Kidney (tissue), 13 donors: ENCODE measurements at regions not wholly inside any gene's neighbourhood (a gene's known extent, or its start where the extent isn't known, plus 50 kb on each side); places are given as distances from the start of the nearest gene placed in this dataset.

Source experiments
- DNase-seq, 5 donors: peaks; one replicate each; pipeline ENCODE4 v3.0.0-alpha.2; 2013 to 2020
- FAIRE-seq: peaks from 2 replicates; lab custom pipeline; 2012; peaks lifted over from hg19 to GRCh38; lab: Jason Lieb, UNC
- H3K27ac ChIP-seq, 2 donors: one replicate each; pipeline ENCODE4 v1.7.0; 2013; ENCODE audit warnings: low read depth in 2 of 2, low read length in 2 of 2, inconsistent platforms in 1 of 2
- H3K27me3 ChIP-seq: one replicate; pipeline ENCODE4 v1.7.1; 2013; ENCODE audit warnings: low read length, inconsistent platforms; ENCODE audit not compliant: control insufficient read depth, insufficient read depth
- H3K36me3 ChIP-seq, 3 donors: one replicate each; pipeline versions ENCODE4 v1.7.0 to v1.7.1; 2013; ENCODE audit warnings: low read length in 3 of 3, control low read depth in 1 of 3, inconsistent platforms in 1 of 3; ENCODE audit not compliant: insufficient read depth in 3 of 3, control insufficient read depth in 2 of 3
- H3K4me1 ChIP-seq, 3 donors: one replicate each; pipeline versions ENCODE4 v1.7.0 to v1.7.1; 2013; ENCODE audit warnings: low read length in 3 of 3, inconsistent platforms in 1 of 3, low read depth in 1 of 3; ENCODE audit not compliant: control insufficient read depth in 2 of 3, insufficient read depth in 2 of 3
- H3K4me3 ChIP-seq, 3 donors: one replicate each; pipeline versions ENCODE4 v1.7.0 to v1.8.1; 2013; ENCODE audit warnings: low read length in 3 of 3, control low read depth in 1 of 3, inconsistent platforms in 1 of 3
- H3K9ac ChIP-seq, 3 donors: one replicate each; pipeline versions ENCODE4 v1.7.0 to v1.7.1; 2013; ENCODE audit warnings: low read length in 3 of 3, control low read depth in 1 of 3, inconsistent platforms in 1 of 3
- H3K9me3 ChIP-seq, 3 donors: one replicate each; pipeline versions ENCODE4 v1.7.0 to v1.7.1; 2013; ENCODE audit warnings: low read length in 3 of 3, control low read depth in 1 of 3, inconsistent platforms in 1 of 3; ENCODE audit not compliant: control insufficient read depth in 2 of 3, insufficient read depth in 1 of 3
- intact Hi-C: fragments of 100-400 bp; cut with DNase I; formaldehyde crosslinking; loops from one replicate; pipeline ENCODE4 v1.11.1; 2022
- TF ChIP-seq, protein P1 (sequence below): IDR thresholded peaks from 3 replicates; pipeline ENCODE4 v1.5.1; 2012; ENCODE audit warnings: mild to moderate bottlenecking, moderate library complexity, borderline replicate concordance; ENCODE audit not compliant: insufficient read depth; ENCODE audit errors: extremely low read depth
- donor health status: control.
- donor health status: control.
- donor health status: control.
- donor health status: control.
- donor health status: control.
- donor health status: DM: yes; HTN: yes; CAD: no.
- donor health status: Normal renal cell carcinoma (clear cell type).

GRCh38 chr11:59273373-59273841 is 60.7 kb upstream of the MPEG1 start:
- H3K4me3 ChIP-seq = no peak overlapping the region
- peaks cover 0 to 6% (median 0%) of the 10 kb centered on the region in 3 donors for H3K9me3 ChIP-seq
- H3K27me3 ChIP-seq = no peaks in the 10 kb centered on the region
- DNase-seq (no peak), FAIRE-seq (no peak)
- H3K9ac ChIP-seq = no peak overlapping the region
- intact Hi-C loops = no loop called here
- no peak overlapping the region for H3K27ac ChIP-seq
- TF ChIP-seq, protein P1, sequence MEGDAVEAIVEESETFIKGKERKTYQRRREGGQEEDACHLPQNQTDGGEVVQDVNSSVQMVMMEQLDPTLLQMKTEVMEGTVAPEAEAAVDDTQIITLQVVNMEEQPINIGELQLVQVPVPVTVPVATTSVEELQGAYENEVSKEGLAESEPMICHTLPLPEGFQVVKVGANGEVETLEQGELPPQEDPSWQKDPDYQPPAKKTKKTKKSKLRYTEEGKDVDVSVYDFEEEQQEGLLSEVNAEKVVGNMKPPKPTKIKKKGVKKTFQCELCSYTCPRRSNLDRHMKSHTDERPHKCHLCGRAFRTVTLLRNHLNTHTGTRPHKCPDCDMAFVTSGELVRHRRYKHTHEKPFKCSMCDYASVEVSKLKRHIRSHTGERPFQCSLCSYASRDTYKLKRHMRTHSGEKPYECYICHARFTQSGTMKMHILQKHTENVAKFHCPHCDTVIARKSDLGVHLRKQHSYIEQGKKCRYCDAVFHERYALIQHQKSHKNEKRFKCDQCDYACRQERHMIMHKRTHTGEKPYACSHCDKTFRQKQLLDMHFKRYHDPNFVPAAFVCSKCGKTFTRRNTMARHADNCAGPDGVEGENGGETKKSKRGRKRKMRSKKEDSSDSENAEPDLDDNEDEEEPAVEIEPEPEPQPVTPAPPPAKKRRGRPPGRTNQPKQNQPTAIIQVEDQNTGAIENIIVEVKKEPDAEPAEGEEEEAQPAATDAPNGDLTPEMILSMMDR = no peak
- H3K36me3 ChIP-seq = no peaks in the 10 kb centered on the region
- no peaks in the 10 kb centered on the region for H3K4me1 ChIP-seq

DNA sequence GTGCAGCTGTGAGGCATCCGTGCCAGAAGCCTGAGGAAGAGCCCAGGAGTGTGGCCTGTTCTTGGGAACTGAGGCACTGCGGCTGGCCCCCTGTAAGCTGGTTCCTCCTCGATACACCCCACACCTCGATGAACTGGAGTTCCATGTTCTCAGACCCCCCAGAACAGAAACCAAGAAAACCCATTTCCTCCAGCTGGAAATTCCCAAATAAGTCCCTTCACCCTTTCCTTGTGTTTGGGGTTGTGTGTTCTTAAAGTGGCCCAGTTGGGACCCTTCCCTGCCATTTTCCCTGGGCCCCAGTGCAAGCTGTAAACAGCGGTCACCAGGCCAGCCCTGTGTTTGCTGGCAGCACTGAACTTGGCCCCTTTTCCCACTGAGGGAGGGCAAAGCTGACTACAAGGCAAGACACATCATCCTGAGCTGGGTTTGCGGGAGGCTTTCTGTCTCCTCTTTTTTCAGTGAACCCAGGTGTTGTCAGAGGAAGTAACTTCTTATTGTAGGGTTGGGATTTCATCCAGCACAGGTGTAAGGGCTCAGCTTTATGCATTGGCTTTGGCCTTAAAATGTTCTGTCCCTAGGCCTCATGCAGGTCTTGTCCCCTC is 60.1 kb upstream of the MPEG1 start:
- Histone ChIP-seq H3K9me3 (peaks cover 0 to under 1% (median 0%) of the 10 kb centered on the region in 3 donors), H3K9ac (no peak overlapping the region), H3K4me3 (no peak overlapping the region), H3K27ac (no peak overlapping the region), H3K27me3 (no peaks in the 10 kb centered on the region), H3K36me3 (no peaks in the 10 kb centered on the region), H3K4me1 (no peaks in the 10 kb centered on the region)
- intact Hi-C loops = no loop called here
- TF ChIP-seq, protein P1 = no peak
- FAIRE-seq (no peak), DNase-seq (no peak)

- Histone ChIP-seq H3K4me3 (no peak overlapping the region), H3K27me3 (no peaks in the 10 kb centered on the region), H3K27ac (no peak overlapping the region), H3K4me1 (no peaks in the 10 kb centered on the region), H3K9me3 (no peaks in the 10 kb centered on the region), H3K36me3 (no peaks in the 10 kb centered on the region), H3K9ac (no peak overlapping the region)
- TF ChIP-seq, protein P1 = no peak
- intact Hi-C loops = no loop called here
- FAIRE-seq = no peak
- DNase-seq = no peak
Observed at GRCh38 chr11:59271811-59272327, 59.1 kb upstream of the MPEG1 start.
